H9 (cell line): ENCODE measurements at regions not wholly inside any gene's neighbourhood (a gene's known extent, or its start where the extent isn't known, plus 50 kb on each side); places are given as distances from the start of the nearest gene placed in this dataset.
"Not testable (repeated sequence)": the region's sequence is repeated elsewhere in the genome, so short reads cannot be mapped to it uniquely, and the experiment has no call there.

ENCODE experiments used
- DNase-seq: peaks from one replicate; pipeline ENCODE4 v3.0.0-alpha.2; 2017
- H2AFZ ChIP-seq: one replicate; pipeline ENCODE4 v1.6.1; 2013; ENCODE audit warnings: mild to moderate bottlenecking, low read length, control low read depth, moderate library complexity
- H2AK5ac ChIP-seq: 2 replicates; pipeline ENCODE4 v1.6.1; 2013; ENCODE audit warnings: low read length, control low read depth, mixed read lengths; ENCODE audit not compliant: insufficient read length
- H2BK120ac ChIP-seq: one replicate; pipeline ENCODE4 v1.6.1; 2013; ENCODE audit warnings: low read depth, mild to moderate bottlenecking, low read length, control low read depth, inconsistent platforms; ENCODE audit not compliant: poor library complexity, severe bottlenecking
- H2BK12ac ChIP-seq: 2 replicates; pipeline ENCODE4 v1.6.1; 2013; ENCODE audit warnings: low read length, control low read depth, mixed read lengths, low read depth; ENCODE audit not compliant: insufficient read length
- H2BK15ac ChIP-seq: 2 replicates; pipeline ENCODE4 v1.6.1; 2013; ENCODE audit warnings: low read depth, low read length, control low read depth
- H2BK20ac ChIP-seq: one replicate; pipeline ENCODE4 v1.6.1; 2013; ENCODE audit warnings: low read depth, mild to moderate bottlenecking, low read length, control low read depth, inconsistent platforms; ENCODE audit not compliant: poor library complexity, severe bottlenecking
- H2BK5ac ChIP-seq: 2 replicates; pipeline ENCODE4 v1.6.1; 2013; ENCODE audit warnings: low read length, control low read depth, mixed read lengths; ENCODE audit not compliant: insufficient read length
- H3K14ac ChIP-seq: 2 replicates; pipeline ENCODE4 v1.6.1; 2013; ENCODE audit warnings: low read length, control low read depth; ENCODE audit not compliant: insufficient read depth
- H3K18ac ChIP-seq: 2 replicates; pipeline ENCODE4 v1.6.1; 2013; ENCODE audit warnings: low read depth, mild to moderate bottlenecking, mixed read lengths, low read length, control low read depth; ENCODE audit not compliant: insufficient read length
- H3K23ac ChIP-seq: 2 replicates; pipeline ENCODE4 v1.6.1; 2013; ENCODE audit warnings: low read length, control low read depth, mixed read lengths, low read depth; ENCODE audit not compliant: insufficient read length
- H3K23me2 ChIP-seq: 2 replicates; pipeline ENCODE4 v1.6.1; 2013; ENCODE audit warnings: low read depth, mild to moderate bottlenecking, mixed read lengths, low read length, control low read depth; ENCODE audit not compliant: insufficient read length, poor library complexity, severe bottlenecking
- H3K27ac ChIP-seq: 2 replicates; pipeline ENCODE4 v1.5.1; 2013; ENCODE audit warnings: low read length, control low read depth, mixed read lengths, low read depth; ENCODE audit not compliant: insufficient read length
- H3K27me3 ChIP-seq: 2 replicates; pipeline ENCODE4 v1.6.1; 2013; ENCODE audit warnings: low read length, control low read depth, inconsistent platforms; ENCODE audit not compliant: insufficient read depth
- H3K4ac ChIP-seq: 2 replicates; pipeline ENCODE4 v1.6.1; 2013; ENCODE audit warnings: low read depth, mild to moderate bottlenecking, control low read depth, inconsistent platforms, low read length, moderate library complexity
- H3K4me1 ChIP-seq: 2 replicates; pipeline ENCODE4 v1.6.1; 2013; ENCODE audit warnings: low read length, control low read depth, inconsistent platforms; ENCODE audit not compliant: insufficient read depth
- H3K4me2 ChIP-seq: 2 replicates; pipeline ENCODE4 v1.6.1; 2013; ENCODE audit warnings: low read length, control low read depth, mixed read lengths; ENCODE audit not compliant: insufficient read length, insufficient read depth
- H3K56ac ChIP-seq: 2 replicates; pipeline ENCODE4 v1.6.1; 2013; ENCODE audit warnings: low read depth, mild to moderate bottlenecking, mixed read lengths, low read length, control low read depth; ENCODE audit not compliant: insufficient read length
- H3K79me1 ChIP-seq: 2 replicates; pipeline ENCODE4 v1.6.1; 2013; ENCODE audit warnings: low read depth, mild to moderate bottlenecking, moderate library complexity, low read length, control low read depth, inconsistent platforms; ENCODE audit not compliant: insufficient read depth, poor library complexity, severe bottlenecking
- H3K79me2 ChIP-seq: 2 replicates; pipeline ENCODE4 v1.6.1; 2013; ENCODE audit warnings: low read length, control low read depth, inconsistent platforms; ENCODE audit not compliant: insufficient read depth
- H3K9ac ChIP-seq: 2 replicates; pipeline ENCODE4 v1.6.1; 2013; ENCODE audit warnings: low read length, control low read depth, mixed read lengths; ENCODE audit not compliant: insufficient read length; ENCODE audit errors: extremely low read depth
- H3K9me3 ChIP-seq: one replicate; pipeline ENCODE4 v1.6.1; 2013; ENCODE audit warnings: low read depth, low read length, inconsistent platforms; ENCODE audit not compliant: control insufficient read depth
- H3T11ph ChIP-seq: one replicate; pipeline ENCODE4 v1.6.1; 2013; ENCODE audit warnings: mild to moderate bottlenecking, low read length, control low read depth, inconsistent platforms
- H4K20me1 ChIP-seq: one replicate; pipeline ENCODE4 v1.6.1; 2013; ENCODE audit not compliant: control insufficient read depth, insufficient read length, insufficient read depth
- H4K5ac ChIP-seq: 2 replicates; pipeline ENCODE4 v1.6.1; 2013; ENCODE audit warnings: low read depth, mild to moderate bottlenecking, mixed read lengths, low read length, control low read depth; ENCODE audit not compliant: insufficient read length
- H4K8ac ChIP-seq: replicated peaks from 2 replicates; pipeline ENCODE4 v1.6.1; 2013; ENCODE audit warnings: low read length, control low read depth, mixed read lengths, low read depth; ENCODE audit not compliant: insufficient read length
- H4K91ac ChIP-seq: 2 replicates; pipeline ENCODE4 v1.6.1; 2013; ENCODE audit warnings: low read depth, mild to moderate bottlenecking, moderate library complexity, mixed read lengths, low read length, control low read depth; ENCODE audit not compliant: insufficient read length
- H3K27ac Mint-ChIP-seq, 3 experiments: 2 replicates in 2 of 3; 3 replicates in 1 of 3; pipeline ENCODE4 v1.8.0; 2020 to 2021; ENCODE audit warnings: mixed read lengths in 3 of 3, mild to moderate bottlenecking in 1 of 3, moderate library complexity in 1 of 3
- H3K27me3 Mint-ChIP-seq: 2 replicates; pipeline ENCODE4 v1.8.0; 2021; ENCODE audit warnings: low read depth, mild to moderate bottlenecking, moderate library complexity, mixed read lengths
- H3K36me3 Mint-ChIP-seq, 3 experiments: 2 replicates in 2 of 3; 3 replicates in 1 of 3; pipeline ENCODE4 v1.8.0; 2020 to 2021; ENCODE audit warnings: low read depth in 3 of 3, mixed read lengths in 3 of 3; ENCODE audit not compliant: insufficient read depth in 1 of 3
- H3K4me1 Mint-ChIP-seq, 2 experiments: 2 replicates each; pipeline ENCODE4 v1.8.0; 2020; ENCODE audit warnings: mixed read lengths in 2 of 2
- H3K4me3 Mint-ChIP-seq, 2 experiments: 2 replicates in 1 of 2; 3 replicates in 1 of 2; pipeline ENCODE4 v1.8.0; 2020 to 2021; ENCODE audit warnings: mild to moderate bottlenecking in 2 of 2, mixed read lengths in 2 of 2, moderate library complexity in 1 of 2
- H3K9me3 Mint-ChIP-seq, 2 experiments: 2 replicates in 1 of 2; 3 replicates in 1 of 2; pipeline ENCODE4 v1.8.0; 2020; ENCODE audit warnings: mild to moderate bottlenecking in 2 of 2, mixed read lengths in 2 of 2, moderate library complexity in 1 of 2
- WGBS: extraction: QIAGEN DNeasy Blood & Tissue Kit; methylation state at CpG from one replicate; pipeline ENCODE4 v1.1.7; 2013; ENCODE audit warnings: missing lambda C conversion rate, low lambda C conversion rate, mixed read lengths; ENCODE audit not compliant: insufficient read length; ENCODE audit errors: extremely low coverage; 5-methylcytosine and 5-hydroxymethylcytosine counted together

GRCh38 chr3:75583116-75583515 is 81.0 kb upstream of the FRG2C start:
- not testable (repeated sequence) for H3K23ac ChIP-seq, H2AK5ac ChIP-seq, H3K23me2 ChIP-seq, H2BK12ac ChIP-seq, H3K79me2 ChIP-seq, H3K9me3 Mint-ChIP-seq, H3K4ac ChIP-seq, H3K9ac ChIP-seq, H2BK120ac ChIP-seq, H4K91ac ChIP-seq, H2BK15ac ChIP-seq, H2BK5ac ChIP-seq, H3K14ac ChIP-seq, H3K4me1 ChIP-seq, H4K5ac ChIP-seq, H2BK20ac ChIP-seq, H3T11ph ChIP-seq, H2AFZ ChIP-seq, H4K8ac ChIP-seq, H4K20me1 ChIP-seq, H3K27ac ChIP-seq, H3K36me3 Mint-ChIP-seq, H3K9me3 ChIP-seq, H3K27me3 ChIP-seq, H3K18ac ChIP-seq, H3K4me2 ChIP-seq, DNase-seq, H3K79me1 ChIP-seq, H3K56ac ChIP-seq
- H3K27me3 Mint-ChIP-seq, result peaks cover 82% of the 10 kb centered on the region
- H3K27ac Mint-ChIP-seq, result peak overlapping the region in 1 of 3 experiments; percentile 5; a peak in 2 of 7 replicates
- peaks cover 42 to 47% of the 10 kb centered on the region in 2 experiments for H3K4me1 Mint-ChIP-seq
- peak overlapping the region in 1 of 2 experiments; percentile 17; a peak in 1 of 5 replicates for H3K4me3 Mint-ChIP-seq
- WGBS, result no CpG with 5 or more reads among the region's 10 CpGs

- H2BK5ac ChIP-seq, H4K20me1 ChIP-seq, H3K56ac ChIP-seq, H2BK15ac ChIP-seq, H3K23ac ChIP-seq, H3K27ac Mint-ChIP-seq, DNase-seq, H2BK12ac ChIP-seq, H3T11ph ChIP-seq, H3K4me2 ChIP-seq, H3K27ac ChIP-seq, H4K5ac ChIP-seq, H3K14ac ChIP-seq, H3K9ac ChIP-seq, H3K18ac ChIP-seq, H3K9me3 Mint-ChIP-seq, H2BK20ac ChIP-seq, H2AK5ac ChIP-seq, H3K79me1 ChIP-seq, H3K4me3 Mint-ChIP-seq, H3K79me2 ChIP-seq, H4K8ac ChIP-seq, H3K4me1 ChIP-seq, H3K9me3 ChIP-seq, H2BK120ac ChIP-seq, H2AFZ ChIP-seq, H4K91ac ChIP-seq, H3K27me3 ChIP-seq, H3K36me3 Mint-ChIP-seq, H3K23me2 ChIP-seq, H3K4ac ChIP-seq: not testable (repeated sequence)
- Mint-ChIP-seq H3K4me1 (peaks cover 19% of the 10 kb centered on the region in 2 experiments), H3K27me3 (peaks cover 51% of the 10 kb centered on the region)
- WGBS, result no CpG with 5 or more reads among the region's 15 CpGs
Observed at GRCh38 chr3:75587695-75588094, 76.4 kb upstream of the FRG2C start.
